Hepatocyte (in vitro differentiated cells): ENCODE measurements at regions not wholly inside any gene's neighbourhood (a gene's known extent, or its start where the extent isn't known, plus 50 kb on each side); places are given as distances from the start of the nearest gene placed in this dataset.

Experiments used
- DNase-seq: peaks from one replicate; pipeline ENCODE4 v3.0.0-alpha.2; 2016; ENCODE audit warnings: low spot score
- H2AFZ ChIP-seq: fragments of 200-600 bp; sonication (generic); 2 replicates; pipeline ENCODE4 v1.6.0; 2016; ENCODE audit warnings: antibody characterized with exemption, mild to moderate bottlenecking
- H3K27ac ChIP-seq: fragments of 200-600 bp; sonication (generic); 2 replicates; pipeline ENCODE4 v1.5.1; 2016; ENCODE audit warnings: mild to moderate bottlenecking
- H3K27me3 ChIP-seq: fragments of 200-600 bp; sonication (generic); 2 replicates; pipeline ENCODE4 v1.6.1; 2016
- H3K36me3 ChIP-seq: fragments of 200-600 bp; sonication (generic); replicated peaks from 2 replicates; pipeline ENCODE4 v1.5.1; 2016; ENCODE audit warnings: low read depth; ENCODE audit not compliant: insufficient read depth
- H3K4me1 ChIP-seq: fragments of 200-600 bp; sonication (generic); 2 replicates; pipeline ENCODE4 v1.5.1; 2016; ENCODE audit warnings: mild to moderate bottlenecking, moderate library complexity; ENCODE audit not compliant: insufficient read depth
- H3K4me2 ChIP-seq: fragments of 200-600 bp; sonication (generic); 2 replicates; pipeline ENCODE4 v1.6.0; 2016
- H3K4me3 ChIP-seq: fragments of 200-600 bp; sonication (generic); 2 replicates; pipeline ENCODE4 v1.5.1; 2016; ENCODE audit warnings: mild to moderate bottlenecking
- H3K79me2 ChIP-seq: fragments of 200-600 bp; sonication (generic); 2 replicates; pipeline ENCODE4 v1.6.0; 2017; ENCODE audit warnings: mild to moderate bottlenecking
- H3K9me2 ChIP-seq: fragments of 200-600 bp; sonication (generic); replicated peaks from 2 replicates; pipeline ENCODE4 v1.6.0; 2017; ENCODE audit warnings: mild to moderate bottlenecking; ENCODE audit not compliant: insufficient read depth
- H3K9me3 ChIP-seq: fragments of 200-600 bp; sonication (generic); 2 replicates; pipeline ENCODE4 v1.5.1; 2016; ENCODE audit warnings: low read depth, mild to moderate bottlenecking
- H4K20me1 ChIP-seq: fragments of 200-600 bp; sonication (generic); 2 replicates; pipeline ENCODE4 v1.6.0; 2016; ENCODE audit warnings: mild to moderate bottlenecking; ENCODE audit not compliant: insufficient read depth, poor library complexity, severe bottlenecking
- CTCF ChIP-seq: fragments of 200-600 bp; sonication (generic); IDR thresholded peaks from 2 replicates; pipeline ENCODE4 v1.5.1; 2016; ENCODE audit warnings: antibody characterized with exemption, mild to moderate bottlenecking; ENCODE audit not compliant: poor library complexity
- EZH2 ChIP-seq: fragments of 200-600 bp; sonication (generic); IDR thresholded peaks from 2 replicates; pipeline ENCODE4 v1.6.1; 2016; ENCODE audit warnings: antibody characterized with exemption, mild to moderate bottlenecking, borderline replicate concordance
- EZH2phosphoT487 ChIP-seq: fragments of 200-600 bp; sonication (generic); IDR thresholded peaks from one replicate; pipeline ENCODE4 v1.6.1; 2018; ENCODE audit warnings: antibody characterized with exemption, mild to moderate bottlenecking, low read depth, moderate library complexity; ENCODE audit not compliant: unreplicated experiment, severe bottlenecking
- WGBS: methylation state at CpG from one replicate; pipeline ENCODE4 v1.1.6; 2016; ENCODE audit warnings: low lambda C conversion rate; ENCODE audit errors: missing lambda C conversion rate; 5-methylcytosine and 5-hydroxymethylcytosine counted together

- WGBS = 90% methylated on average over 13 of the region's 13 CpGs
- H3K4me1 ChIP-seq = peaks cover 11% of the 10 kb centered on the region
- no peak overlapping the region for H3K4me3 ChIP-seq
- H3K9me3 ChIP-seq = no peaks in the 10 kb centered on the region
- H3K27me3 ChIP-seq = peaks cover 7% of the 10 kb centered on the region
- no peak for DNase-seq
- no peaks in the 10 kb centered on the region for H3K9me2 ChIP-seq
- TF ChIP-seq CTCF = no peak
- TF ChIP-seq EZH2 = no peak
- no peaks in the 10 kb centered on the region for H3K79me2 ChIP-seq
- H4K20me1 ChIP-seq = no peaks in the 10 kb centered on the region
- no peaks in the 10 kb centered on the region for H3K36me3 ChIP-seq
- H3K4me2 ChIP-seq = no peak overlapping the region
- no peak overlapping the region for H2AFZ ChIP-seq
- H3K27ac ChIP-seq = no peak overlapping the region
These were observed 53.1 kb upstream of the B3GAT1 start for GRCh38 chr11:134464981-134465730.

DNA sequence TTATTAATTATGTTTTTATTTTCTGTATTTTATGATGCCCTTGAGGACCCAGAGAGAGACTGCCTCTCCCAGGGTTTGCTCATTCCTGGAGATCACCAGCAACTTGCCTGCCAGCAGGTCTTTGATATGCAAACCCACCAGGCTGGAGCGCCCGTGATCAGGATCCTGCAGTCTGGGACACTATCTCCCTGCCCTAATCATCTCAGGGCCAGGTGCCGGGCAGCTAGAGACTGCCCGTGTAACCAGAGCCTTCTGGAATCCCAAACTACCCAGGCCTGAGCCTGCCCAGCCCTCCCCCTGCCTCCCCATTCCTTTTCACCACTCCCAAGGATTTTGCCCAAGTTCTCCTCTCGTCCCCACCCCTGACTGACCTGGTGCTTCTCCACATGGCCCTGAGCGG, 52.2 kb upstream of the B3GAT1 start:
- TF ChIP-seq EZH2phosphoT487 = no peak
- TF ChIP-seq CTCF = no peak
- TF ChIP-seq EZH2 = no peak
- Histone ChIP-seq H2AFZ (no peak overlapping the region), H3K9me3 (no peaks in the 10 kb centered on the region), H3K4me1 (peaks cover 11% of the 10 kb centered on the region), H3K9me2 (no peaks in the 10 kb centered on the region), H3K27me3 (peaks cover 7% of the 10 kb centered on the region), H3K27ac (no peak overlapping the region), H3K4me2 (no peak overlapping the region), H4K20me1 (no peaks in the 10 kb centered on the region), H3K79me2 (no peaks in the 10 kb centered on the region), H3K4me3 (no peak overlapping the region), H3K36me3 (no peaks in the 10 kb centered on the region)
- 49% methylated on average over 6 of the region's 6 CpGs for WGBS
- no peak for DNase-seq

GRCh38 chr11:134463716-134464115, 51.7 kb upstream of the B3GAT1 start:
- no peak overlapping the region for H3K4me2 ChIP-seq
- H3K9me2 ChIP-seq = no peaks in the 10 kb centered on the region
- no peak overlapping the region for H3K27ac ChIP-seq
- no peak for TF ChIP-seq EZH2
- TF ChIP-seq CTCF = no peak
- TF ChIP-seq EZH2phosphoT487 = no peak
- no peak for DNase-seq
- no peaks in the 10 kb centered on the region for H3K36me3 ChIP-seq
- peaks cover 11% of the 10 kb centered on the region for H3K4me1 ChIP-seq
- H3K79me2 ChIP-seq = no peaks in the 10 kb centered on the region
- H3K9me3 ChIP-seq = no peaks in the 10 kb centered on the region
- no peak overlapping the region for H2AFZ ChIP-seq
- 86% methylated on average over 5 of the region's 5 CpGs for WGBS
- H3K27me3 ChIP-seq = peaks cover 7% of the 10 kb centered on the region
- no peak overlapping the region for H3K4me3 ChIP-seq
- H4K20me1 ChIP-seq = no peaks in the 10 kb centered on the region
